ENCODE measurements at regions not wholly inside any gene's neighbourhood (a gene's known extent, or its start where the extent isn't known, plus 50 kb on each side); places are given as distances from the start of the nearest gene placed in this dataset.
"Not testable (repeated sequence)": the region's sequence is repeated elsewhere in the genome, so short reads cannot be mapped to it uniquely, and the experiment has no call there.

- DNase-seq (ENCODE audit: low spot score): not testable (repeated sequence)
Measured at GRCh38 chr2:187610450-187610849, 56.2 kb upstream of the TFPI start.

GRCh38 chr2:187612857-187613256 is 58.6 kb upstream of the TFPI start:
- DNase-seq (ENCODE audit: low spot score): no peak

GRCh38 chr2:187614756-187615155 is 60.5 kb upstream of the TFPI start:
- no peak for DNase-seq (ENCODE audit: low spot score)

GRCh38 chr2:187615364-187615763 is 61.1 kb upstream of the TFPI start:
- DNase-seq (ENCODE audit: low spot score): no peak

- no peak for DNase-seq (ENCODE audit: low spot score)
Measured at GRCh38 chr2:187615902-187616301, 61.7 kb upstream of the TFPI start.

- DNase-seq (ENCODE audit: low spot score): no peak
Measured at GRCh38 chr2:187617120-187617519, 62.9 kb upstream of the TFPI start.

- peak; percentile 47 for DNase-seq (ENCODE audit: low spot score)
Measured at GRCh38 chr2:187617905-187618304, 63.7 kb upstream of the TFPI start.

- peak; percentile 24 for DNase-seq (ENCODE audit: low spot score)
Measured at GRCh38 chr2:187618813-187619212, 64.6 kb upstream of the TFPI start.

- DNase-seq (ENCODE audit: low spot score): no peak
Measured at GRCh38 chr2:187627153-187627552, 72.9 kb upstream of the TFPI start.

GRCh38 chr2:187636731-187637391 is 82.6 kb upstream of the TFPI start:
- DNase-seq (ENCODE audit: low spot score): not testable (repeated sequence)

- not testable (repeated sequence) for DNase-seq (ENCODE audit: low spot score)
Measured at GRCh38 chr2:187637392-187637740, 83.1 kb upstream of the TFPI start.

GRCh38 chr2:187637771-187638170 is 83.5 kb upstream of the TFPI start:
- DNase-seq (ENCODE audit: low spot score): not testable (repeated sequence)

- DNase-seq (ENCODE audit: low spot score): no peak
Measured at GRCh38 chr2:187638840-187639239, 84.6 kb upstream of the TFPI start.

GRCh38 chr2:187640926-187641510 is 86.8 kb upstream of the TFPI start:
- DNase-seq (ENCODE audit: low spot score): no peak

GRCh38 chr2:187642498-187642897 is 88.3 kb upstream of the TFPI start:
- DNase-seq (ENCODE audit: low spot score): no peak

GRCh38 chr2:187644486-187644885 is 90.3 kb upstream of the TFPI start:
- no peak for DNase-seq (ENCODE audit: low spot score)

- DNase-seq (ENCODE audit: low spot score): no peak
Measured at GRCh38 chr2:187644981-187645380, 90.7 kb upstream of the TFPI start.

- no peak for DNase-seq (ENCODE audit: low spot score)
Measured at GRCh38 chr2:187646556-187646955, 92.3 kb upstream of the TFPI start.

- no peak for DNase-seq (ENCODE audit: low spot score)
Measured at GRCh38 chr2:187654535-187654934, 100.3 kb upstream of the TFPI start.

GRCh38 chr2:187655001-187655400 is 100.8 kb upstream of the TFPI start:
- peak; percentile 8 for DNase-seq (ENCODE audit: low spot score)

GRCh38 chr2:187656123-187656522 is 101.9 kb upstream of the TFPI start:
- no peak for DNase-seq (ENCODE audit: low spot score)

GRCh38 chr2:187658952-187659525 is 104.8 kb upstream of the TFPI start:
- no peak for DNase-seq (ENCODE audit: low spot score)

- DNase-seq (ENCODE audit: low spot score): not testable (repeated sequence)
Measured at GRCh38 chr2:187676050-187676449, 121.8 kb upstream of the TFPI start.

- no peak for DNase-seq (ENCODE audit: low spot score)
Measured at GRCh38 chr2:187679454-187679853, 125.2 kb upstream of the TFPI start.

Measured in Ammon's horn (tissue), 1 donor.